Stimulated activated CD4-positive, alpha-beta T cell treated with anti-CD3 and anti-CD28 coated beads, TNF-alpha, amount 100 ng/mL, for 24 hours (primary cell): ENCODE measurements at regions not wholly inside any gene's neighbourhood (a gene's known extent, or its start where the extent isn't known, plus 50 kb on each side); places are given as distances from the start of the nearest gene placed in this dataset.
"Not testable (repeated sequence)": the region's sequence is repeated elsewhere in the genome, so short reads cannot be mapped to it uniquely, and the experiment has no call there.

Experiments
- DNase-seq, 3 experiments: peaks; one replicate each; pipeline ENCODE4 v3.0.0-alpha.2; 2020; ENCODE audit warnings: low read depth in 3 of 3

DNA sequence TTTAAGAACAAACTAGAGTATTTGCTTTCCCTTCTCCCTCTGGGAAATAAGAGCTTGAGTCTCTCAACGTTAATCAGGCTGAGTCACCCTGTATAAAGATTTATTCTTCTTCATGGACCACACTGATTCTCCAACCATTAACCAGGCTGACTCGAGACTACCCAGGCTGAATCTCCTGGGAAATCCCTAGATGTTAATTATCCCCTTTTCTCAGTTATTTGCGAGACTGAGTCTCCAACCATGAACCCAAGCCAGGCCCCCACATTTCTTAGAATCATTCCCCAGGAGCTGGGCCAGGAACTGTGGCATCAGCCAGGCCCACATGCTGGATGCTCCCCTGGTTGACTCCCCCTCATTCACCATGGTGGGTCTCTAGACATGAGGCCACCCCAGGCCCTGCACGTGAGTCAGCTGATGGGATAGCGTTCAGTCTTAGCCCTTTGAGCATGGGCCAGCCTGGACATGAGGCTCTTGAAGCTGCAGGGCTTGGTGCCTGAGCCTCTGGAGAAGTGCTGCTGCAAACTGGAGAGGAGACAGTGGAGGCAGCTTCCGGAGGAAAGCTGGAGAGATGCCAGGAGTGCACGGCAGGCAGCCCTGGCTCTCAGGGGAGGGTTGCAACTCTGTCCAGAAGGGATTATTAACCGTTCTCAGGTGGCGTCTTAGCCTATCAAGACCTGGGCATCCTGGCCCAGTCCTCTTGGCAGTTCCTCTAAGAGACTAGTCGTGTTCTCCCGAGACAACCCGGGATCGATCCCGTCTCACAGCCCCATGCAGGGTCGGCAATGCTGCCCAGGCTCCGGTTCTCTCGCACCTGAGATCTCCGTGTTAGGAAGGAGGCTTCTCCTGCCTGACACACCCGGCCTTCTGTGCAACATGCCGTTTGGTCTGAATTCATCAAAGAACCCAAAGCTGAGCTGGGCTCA, 296.6 kb downstream of the ADGRD1 start:
- no peak for DNase-seq

- DNase-seq: no peak
Observed at GRCh38 chr12:131250951-131251315, 297.2 kb downstream of the ADGRD1 start.

DNA sequence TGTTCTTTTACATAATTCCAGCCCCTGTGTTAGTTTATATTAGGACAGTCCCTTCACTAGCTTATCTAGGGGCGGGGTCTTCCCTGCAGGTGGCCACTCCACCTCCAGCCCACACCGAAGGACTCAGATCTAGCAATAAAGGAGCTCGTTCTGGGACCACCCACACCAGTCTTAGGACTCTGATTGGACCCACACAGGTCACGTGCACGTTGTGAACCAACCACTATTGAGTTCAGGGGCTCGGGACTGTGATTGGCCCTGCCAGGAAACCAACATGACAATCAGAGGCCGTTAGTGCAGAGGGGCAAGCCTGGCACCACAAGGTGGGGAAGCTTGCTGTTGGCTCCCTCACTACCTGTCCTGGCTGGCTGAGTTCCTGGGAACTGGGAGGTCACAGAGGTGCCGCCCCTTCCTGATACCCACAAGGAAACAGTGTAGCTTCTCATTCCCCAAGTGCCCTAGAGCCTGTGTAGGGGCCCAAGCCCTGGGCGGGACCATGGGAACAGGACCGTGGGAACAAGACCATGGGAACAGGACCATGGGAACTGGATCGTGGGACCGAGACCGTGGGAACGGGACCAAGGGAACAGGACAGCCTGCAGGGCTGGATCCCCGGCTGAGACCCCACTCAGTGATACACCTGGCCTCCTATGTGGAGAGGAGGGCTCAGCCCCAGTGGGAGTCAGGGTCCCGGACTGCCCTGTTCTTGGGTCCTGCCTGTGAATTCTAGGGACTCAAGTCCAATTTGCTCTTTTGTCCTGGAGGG, 297.8 kb downstream of the ADGRD1 start:
- no peak for DNase-seq

DNA sequence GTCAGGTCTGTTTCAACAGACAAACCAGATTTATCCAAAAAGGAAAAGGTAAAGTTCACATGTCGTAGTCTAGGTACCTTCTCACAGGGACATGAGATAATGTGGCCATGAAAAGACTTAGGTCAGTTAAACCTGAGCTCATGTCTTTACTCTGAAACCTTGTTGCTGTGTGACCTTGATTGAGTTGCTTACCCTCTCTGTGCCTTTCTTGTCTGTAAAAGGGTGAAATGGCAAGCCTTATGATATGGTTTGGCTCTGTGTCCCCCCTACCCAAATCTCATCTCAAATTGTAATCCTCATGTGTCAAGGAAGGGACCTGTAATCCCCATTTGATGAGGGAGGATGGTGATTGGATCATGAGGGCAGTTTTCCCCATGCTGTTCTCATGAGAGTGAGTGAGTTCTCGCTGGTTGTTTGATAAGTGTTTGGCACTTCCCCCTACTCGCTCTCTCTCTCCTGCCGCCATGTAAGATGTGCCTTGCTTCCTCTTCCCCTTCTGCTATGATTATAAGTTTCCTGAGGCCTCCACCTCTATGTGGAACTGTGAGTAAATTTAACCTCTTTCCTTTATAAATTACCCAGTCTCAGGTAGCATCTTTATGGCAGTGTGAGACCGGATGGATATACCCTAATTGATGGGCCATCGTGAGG, 299.8 kb downstream of the ADGRD1 start:
- DNase-seq: no peak

DNA sequence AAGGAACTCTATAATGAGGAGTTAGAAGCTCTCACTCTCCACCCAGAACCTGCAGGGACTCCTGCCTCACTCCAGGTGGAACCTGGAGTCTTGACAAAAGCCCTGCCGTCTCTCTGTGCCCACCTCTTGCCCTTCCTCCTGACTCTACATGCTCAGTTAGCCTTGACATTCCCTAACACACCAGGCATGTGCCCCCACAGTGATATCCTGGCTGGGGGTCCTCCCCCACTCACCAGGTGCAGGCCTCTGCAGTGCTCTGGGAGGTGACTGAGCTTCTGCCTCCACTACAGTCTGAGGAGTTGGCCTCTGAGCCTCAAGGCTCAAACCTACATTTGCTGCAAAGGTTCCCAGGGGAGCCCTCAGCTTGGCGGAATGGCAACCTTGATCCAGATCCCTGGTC, 300.7 kb downstream of the ADGRD1 start:
- DNase-seq: no peak

GRCh38 chr12:131258398-131258797, 304.7 kb downstream of the ADGRD1 start:
- no peak for DNase-seq

- DNase-seq: no peak
Observed at GRCh38 chr12:131260251-131260905, 306.7 kb downstream of the ADGRD1 start.

DNA sequence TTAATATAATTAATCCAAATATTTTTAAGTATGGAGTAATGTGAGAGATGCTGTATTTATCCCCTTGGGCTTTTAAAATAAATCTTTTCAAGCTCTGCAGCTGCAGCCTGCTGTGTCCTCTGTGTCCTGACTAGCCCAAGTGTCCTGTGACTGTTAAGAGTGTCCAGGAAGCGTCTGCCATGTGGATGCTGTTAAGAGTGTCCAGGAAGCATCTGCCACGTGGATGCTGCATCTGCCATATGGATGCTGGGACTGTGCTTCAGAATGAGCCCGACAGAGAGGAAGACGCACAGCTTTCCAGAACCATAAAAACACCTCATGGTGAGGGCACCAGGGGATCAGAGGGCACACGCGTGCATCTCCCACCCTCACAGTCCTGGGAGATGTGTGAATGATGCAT, 307.2 kb downstream of the ADGRD1 start:
- no peak for DNase-seq

GRCh38 chr12:131261906-131262305, 308.2 kb downstream of the ADGRD1 start:
- DNase-seq: no peak

GRCh38 chr12:131263626-131264025, 309.9 kb downstream of the ADGRD1 start:
- DNase-seq: no peak

DNA sequence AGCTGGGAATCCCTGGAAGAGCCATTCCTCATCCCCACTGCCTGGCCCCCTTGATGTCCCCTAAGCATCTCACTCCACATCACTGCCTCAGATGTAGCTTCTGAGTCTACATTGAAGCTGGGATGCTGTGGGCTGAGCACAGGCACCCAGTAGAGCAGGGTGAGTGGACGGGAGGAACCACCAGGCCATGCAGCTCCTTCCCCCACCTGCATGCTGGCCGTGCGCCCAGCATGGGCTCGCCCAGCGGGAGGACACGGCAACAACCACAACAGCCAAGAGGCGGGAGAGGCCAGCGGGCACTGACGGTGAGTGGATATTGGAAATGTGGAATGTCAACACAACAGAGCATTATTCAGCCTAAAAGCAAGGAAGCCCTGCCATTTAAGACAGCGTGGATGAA, 310.9 kb downstream of the ADGRD1 start:
- DNase-seq: no peak

GRCh38 chr12:131266591-131267467, 313.1 kb downstream of the ADGRD1 start:
- DNase-seq: no peak

- DNase-seq: no peak
Observed at GRCh38 chr12:131267576-131267975, 313.9 kb downstream of the ADGRD1 start.

DNA sequence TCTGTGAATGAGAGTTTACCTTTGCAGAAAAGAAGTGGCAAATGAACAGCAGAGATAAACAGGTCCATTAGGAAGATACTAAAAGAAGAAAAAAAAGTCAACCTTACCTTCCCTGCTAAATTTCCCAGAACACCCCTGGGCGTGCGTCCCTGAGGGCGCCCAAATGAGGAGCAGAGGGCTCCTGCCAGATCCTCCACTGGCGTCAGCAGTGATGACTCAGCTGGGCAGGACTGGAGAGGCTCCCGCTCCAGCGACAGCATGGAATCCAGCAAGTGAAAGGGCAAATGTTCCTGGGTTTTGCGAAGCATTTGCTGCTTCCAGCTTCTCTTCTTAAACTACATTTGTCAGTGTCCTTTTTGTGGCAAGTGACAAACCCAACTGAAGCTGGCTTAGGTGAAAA, 314.4 kb downstream of the ADGRD1 start:
- DNase-seq: not testable (repeated sequence)

GRCh38 chr12:131268571-131268970, 314.9 kb downstream of the ADGRD1 start:
- not testable (repeated sequence) for DNase-seq

DNA sequence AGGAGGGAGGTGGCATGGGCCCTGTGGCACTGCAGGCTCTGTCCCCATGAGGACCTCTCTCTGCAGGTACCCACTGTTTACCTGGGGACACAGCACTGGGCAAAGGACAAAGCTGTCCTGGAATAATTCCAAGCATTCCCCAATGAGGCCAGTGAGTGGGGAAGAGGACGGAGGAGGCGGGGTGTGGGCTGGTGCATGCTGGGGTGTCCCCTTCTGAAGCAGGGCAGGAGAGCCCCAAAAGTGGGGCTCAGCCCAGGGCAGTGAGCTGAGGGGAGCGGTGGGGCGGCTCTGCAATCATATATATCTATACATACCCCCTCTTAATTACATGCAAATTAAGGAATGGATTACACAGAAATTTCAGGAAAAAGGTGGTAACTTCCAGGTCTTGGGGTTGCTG, 315.8 kb downstream of the ADGRD1 start:
- no peak for DNase-seq

- DNase-seq: not testable (repeated sequence)
Observed at GRCh38 chr12:131269977-131270376, 316.3 kb downstream of the ADGRD1 start.

GRCh38 chr12:131271724-131272123, 318.0 kb downstream of the ADGRD1 start:
- DNase-seq: no peak

DNA sequence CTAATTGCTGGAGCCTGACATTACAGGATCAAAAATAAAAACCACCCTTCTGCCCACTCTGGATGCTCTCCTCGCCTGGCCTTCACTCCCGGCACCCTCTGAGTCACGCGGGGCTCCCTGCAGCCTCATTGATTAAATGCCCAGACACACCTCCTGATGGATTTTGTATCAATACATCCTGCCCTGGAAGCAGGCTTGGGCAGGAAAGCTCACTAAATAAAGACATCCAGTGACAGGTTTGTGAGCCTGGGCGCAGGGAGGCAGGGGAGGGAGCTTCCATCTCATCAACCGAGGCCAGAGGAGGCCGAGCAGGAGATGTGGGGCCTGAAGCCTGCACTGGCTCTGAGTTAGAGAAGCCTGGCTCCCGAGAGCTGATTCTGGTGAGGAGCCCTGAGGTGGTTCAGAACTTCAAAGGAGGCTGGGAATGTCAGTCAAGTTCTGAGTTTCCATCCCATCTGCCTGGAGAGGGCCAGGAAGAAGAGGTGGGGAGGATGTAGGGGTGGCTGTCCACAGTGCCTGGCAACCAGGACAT, 318.6 kb downstream of the ADGRD1 start:
- DNase-seq: not testable (repeated sequence)

DNA sequence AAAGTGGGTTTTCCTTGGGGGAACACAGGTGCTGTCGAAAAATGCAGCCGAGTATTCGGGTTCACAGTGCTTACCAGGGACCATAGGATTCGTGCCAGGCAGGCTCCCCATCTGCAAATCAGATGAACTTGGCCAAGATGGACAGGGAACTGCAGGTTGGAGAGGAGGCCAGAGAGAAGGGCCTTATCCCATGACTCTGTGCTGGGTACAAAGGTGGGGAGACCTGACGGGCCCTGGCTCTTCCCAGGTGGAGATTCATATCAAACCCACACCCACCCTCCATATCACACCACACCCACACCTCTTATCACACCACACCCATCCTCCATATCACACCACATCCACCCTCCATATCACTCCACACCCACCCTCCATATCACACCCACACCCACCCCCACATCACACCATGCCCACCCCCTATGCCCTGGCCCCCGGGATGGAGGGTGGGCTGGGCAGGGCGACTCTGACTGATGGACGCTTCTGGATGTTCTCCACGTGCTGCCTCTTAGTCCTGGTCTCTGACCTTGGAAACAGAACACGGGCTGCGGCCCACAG, 319.7 kb downstream of the ADGRD1 start:
- no peak for DNase-seq
